HG02610 (cell line): ENCODE measurements at regions not wholly inside any gene's neighbourhood (a gene's known extent, or its start where the extent isn't known, plus 50 kb on each side); places are given as distances from the start of the nearest gene placed in this dataset.

Experiments used
- ATAC-seq: cut with Tn5 transposase; IDR thresholded peaks from one replicate; pipeline ENCODE4 v1.9.1; 2021; ENCODE audit warnings: mild to moderate bottlenecking, moderate library complexity; ENCODE audit not compliant: unreplicated experiment

DNA sequence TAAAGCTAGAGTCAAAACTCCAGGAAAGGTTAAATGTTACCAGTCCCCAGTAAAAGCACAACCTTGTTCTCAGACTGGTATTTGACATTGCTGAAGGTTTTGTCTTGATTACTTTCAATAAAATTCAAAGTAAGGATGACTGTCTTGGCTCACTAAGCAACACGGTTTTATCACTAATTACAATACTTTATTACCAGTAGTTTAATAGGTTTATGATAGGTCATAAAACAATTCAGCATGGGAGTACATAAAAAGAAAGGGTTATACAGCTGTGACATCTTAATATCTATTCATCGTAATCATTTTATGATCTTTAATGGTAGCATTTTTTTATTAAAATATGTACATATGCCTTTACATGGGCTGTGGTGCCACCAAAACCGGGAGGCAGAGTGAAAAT, 370.7 kb upstream of the IRX2 start:
- no peak for ATAC-seq

DNA sequence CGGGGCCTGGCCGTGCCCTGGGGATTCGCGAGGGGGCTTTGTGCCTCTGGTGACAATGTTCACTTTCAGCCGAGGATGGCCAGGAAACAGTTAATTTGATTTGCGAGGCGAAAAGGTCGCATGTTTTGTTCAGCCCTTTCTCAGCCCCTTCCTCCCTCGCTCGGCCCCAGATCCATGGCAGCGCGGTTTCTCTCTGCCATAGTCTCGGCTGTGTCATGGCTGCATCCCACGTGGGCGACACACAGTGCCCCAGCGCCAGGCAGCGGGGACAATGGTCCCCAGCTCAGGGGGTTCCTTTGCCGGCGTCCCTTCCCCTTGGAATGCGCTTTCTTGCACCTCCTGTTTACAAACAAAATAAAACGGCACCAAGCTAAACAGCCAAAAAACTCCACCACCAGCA, 370.3 kb upstream of the IRX2 start:
- ATAC-seq: no peak

DNA sequence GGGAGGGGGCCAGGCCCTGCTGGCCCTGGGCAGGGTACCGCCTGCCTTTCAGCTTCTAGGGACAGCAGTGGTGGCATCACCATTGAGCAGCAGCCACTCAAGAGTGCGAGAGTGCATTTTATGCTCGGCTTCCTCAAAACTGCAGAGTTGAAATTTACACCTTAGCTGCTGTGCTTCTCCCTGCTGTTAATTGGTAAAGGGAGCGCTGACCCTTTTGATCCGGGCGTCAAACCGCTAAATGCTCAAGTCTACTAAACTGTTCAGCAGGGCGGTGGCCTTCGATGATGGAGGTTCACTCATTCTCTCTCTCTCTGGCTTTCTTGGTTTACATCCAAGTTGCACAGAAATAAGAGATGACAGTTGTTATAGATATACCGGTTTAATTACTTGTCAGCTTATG, 368.6 kb upstream of the IRX2 start:
- no peak for ATAC-seq

DNA sequence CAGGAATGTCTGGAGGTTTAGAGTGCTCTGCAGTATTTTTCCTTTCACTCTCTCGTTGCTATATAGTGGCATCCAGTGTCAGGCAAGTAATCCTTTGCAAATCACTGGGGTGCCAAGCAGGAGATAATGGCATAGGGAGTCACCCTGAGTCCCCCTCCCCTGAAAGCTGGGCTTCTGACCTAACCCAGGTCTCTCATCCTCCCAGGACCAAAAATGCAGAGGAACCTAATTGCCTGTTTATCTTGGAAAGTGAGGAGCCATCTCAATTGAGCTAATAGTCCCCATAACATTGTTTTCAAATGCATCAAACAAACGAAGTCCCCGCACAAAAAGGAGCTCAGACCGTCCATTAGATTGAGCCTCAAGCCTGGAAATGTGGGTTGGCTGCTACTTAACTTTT, 368.0 kb upstream of the IRX2 start:
- ATAC-seq: no peak

DNA sequence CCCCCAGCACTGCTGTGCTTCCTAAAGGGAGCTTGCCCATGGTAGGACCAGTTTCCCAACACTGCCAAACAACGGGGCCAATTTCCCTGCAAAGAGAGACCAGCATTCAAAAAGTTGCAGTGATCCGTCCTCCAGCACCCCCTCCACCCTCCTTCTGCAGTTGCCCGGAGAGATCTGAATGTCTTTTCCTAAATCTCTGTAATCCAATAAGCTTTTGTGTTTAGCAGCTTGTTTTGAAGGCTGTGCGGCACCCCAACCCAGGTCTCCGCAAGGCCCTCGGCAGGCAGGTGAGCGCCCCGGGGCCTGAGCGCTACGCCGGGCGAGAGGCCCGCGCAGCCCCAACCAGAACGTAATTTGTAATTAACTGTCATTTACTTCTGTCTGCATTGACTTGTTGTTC, 366.9 kb upstream of the IRX2 start:
- no peak for ATAC-seq

DNA sequence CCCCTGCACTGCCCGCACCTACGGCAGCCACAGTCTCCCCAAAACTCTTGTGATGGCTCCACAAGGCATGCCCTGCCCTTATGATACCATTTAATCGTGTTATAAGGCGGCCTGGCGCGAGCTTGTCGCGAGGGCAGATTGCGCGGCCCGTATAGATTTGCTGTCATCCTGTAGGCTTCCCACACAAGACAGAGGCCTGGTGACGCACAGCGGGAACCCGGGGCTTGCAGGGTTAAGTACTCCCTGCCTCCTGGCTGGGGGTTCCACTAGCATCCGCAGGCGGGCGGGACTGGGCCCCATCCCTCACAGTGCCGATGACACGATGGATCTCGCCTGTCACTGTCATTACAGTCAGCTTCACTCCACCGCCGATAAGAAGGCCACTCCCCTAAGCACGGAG, 364.9 kb upstream of the IRX2 start:
- no peak for ATAC-seq

DNA sequence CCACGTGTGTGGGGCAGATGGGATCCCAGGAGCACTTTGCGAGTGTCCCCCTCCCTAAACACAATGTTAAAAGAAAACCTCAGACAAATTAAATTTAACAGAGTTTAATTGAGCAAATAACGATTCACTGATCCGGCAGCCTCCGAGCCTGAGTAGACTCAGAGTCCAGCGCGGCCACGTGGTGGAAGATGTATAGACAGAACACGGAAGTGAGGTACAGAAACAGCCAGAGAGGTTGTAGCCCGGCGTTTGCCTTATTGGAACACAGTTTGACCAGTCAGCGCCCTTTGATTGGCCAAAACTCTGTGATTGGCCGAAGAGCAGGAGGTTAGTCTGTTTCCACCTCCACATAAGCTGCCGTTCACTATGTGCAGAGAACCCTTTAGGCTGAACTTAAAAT, 363.0 kb upstream of the IRX2 start:
- ATAC-seq: no peak

DNA sequence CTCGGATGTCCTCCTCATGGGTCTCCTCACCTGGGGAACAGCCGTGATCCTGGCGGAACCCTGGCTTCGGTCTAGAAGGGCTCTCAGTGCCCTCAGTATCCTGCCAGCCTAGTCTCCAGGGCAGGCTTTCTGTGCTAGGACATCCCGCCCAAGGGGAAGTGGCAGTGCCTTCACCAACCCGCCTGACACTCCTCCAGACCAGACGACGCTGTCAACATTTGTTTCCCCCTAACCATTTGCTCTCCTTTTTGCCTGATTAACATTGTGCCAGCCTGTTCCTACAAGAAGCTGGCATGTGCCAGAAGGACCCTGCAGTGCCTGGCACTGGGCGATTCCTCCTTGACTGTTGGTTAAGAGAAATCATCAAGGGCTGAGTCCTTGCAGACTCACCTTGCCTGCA, 358.9 kb upstream of the IRX2 start:
- ATAC-seq: no peak

DNA sequence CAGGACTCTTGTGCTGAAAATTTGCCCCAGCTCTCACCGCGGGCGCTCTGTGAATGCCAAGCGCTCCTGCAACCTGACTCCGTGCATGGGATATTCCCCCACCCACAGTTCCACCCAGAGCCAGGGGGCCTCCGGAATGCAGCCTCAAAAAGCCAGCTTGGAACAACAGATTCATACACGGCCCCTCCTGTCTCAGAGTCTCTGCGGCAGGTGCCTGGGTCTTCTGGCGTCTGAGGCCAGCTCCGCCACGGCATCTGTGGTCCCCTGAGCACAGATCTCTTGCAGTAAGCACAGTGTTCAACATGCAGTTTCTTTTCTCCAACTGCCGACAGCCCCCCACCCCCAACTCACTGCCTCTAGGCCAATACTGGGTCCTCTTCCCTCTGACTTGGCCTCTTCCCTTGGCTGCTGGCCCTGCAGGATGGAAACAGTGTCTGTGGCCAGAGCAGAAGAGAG, 355.7 kb upstream of the IRX2 start:
- no peak for ATAC-seq

DNA sequence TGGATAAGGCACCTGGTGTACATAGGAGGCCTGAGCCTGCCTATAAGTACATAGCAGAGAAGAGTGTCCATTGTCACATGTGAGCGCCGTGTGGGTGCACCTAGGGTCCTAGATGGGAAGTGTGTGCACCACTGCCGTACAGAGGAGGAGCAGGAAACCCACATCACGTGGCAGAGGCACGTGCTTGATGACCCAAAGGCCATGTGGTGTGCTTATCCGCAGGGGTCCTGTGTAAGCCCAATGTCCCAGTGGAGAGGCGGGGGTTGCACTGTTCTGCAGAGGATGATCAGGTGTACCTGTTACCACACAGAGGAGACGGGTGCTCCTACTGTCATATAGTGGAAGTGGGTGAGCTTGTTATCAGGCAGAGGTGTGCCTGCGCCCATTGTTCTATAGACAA, 354.1 kb upstream of the IRX2 start:
- ATAC-seq: no peak

DNA sequence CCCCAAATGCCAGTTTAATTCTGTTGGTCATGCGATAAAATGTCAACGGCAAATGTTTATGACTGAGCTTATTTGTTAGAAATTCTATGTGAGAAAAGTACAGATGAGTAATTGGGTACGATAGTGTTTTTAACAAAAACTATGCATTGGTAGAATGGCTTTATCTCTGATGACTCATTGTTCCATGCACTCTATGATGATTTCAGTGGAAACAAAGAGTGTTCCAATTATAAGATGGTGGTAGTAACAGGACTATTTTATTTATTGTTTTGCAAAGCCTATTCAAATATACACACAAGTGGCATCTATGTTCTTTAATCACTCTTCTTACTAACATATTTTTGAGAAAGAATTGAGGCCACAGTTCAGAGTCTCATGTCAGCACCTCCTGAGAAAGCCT, 353.7 kb upstream of the IRX2 start:
- no peak for ATAC-seq

DNA sequence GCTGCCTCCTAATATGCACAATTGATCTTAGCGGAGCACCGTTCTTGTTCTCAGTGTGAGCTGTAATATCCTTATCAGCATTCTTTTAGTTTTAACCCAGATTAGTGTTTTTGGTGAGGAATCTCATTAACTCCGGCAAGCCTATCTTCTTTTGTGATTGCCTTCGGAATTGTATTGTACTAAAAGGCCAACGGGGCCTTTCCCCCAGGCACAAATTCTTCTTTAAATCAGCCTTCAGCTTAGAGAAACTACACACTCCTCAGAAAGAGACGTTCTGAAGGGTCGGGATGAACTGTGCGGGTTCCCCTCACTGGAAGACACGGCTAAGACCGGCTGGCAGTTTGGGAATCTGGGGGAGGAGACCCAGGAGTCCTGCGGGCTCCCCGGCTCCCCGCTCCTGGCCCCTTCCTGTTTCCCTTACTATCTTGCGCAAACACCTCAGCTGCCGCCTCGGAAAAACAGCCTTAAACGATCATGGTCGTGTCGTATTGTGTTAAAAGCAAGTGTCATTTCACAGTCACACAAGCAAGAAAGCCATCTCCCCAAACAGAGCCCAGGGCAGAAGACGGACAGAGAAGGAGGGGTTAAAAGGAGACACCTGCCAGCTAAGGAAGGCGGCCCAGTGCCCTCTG, 353.1 kb upstream of the IRX2 start:
- ATAC-seq: no peak

DNA sequence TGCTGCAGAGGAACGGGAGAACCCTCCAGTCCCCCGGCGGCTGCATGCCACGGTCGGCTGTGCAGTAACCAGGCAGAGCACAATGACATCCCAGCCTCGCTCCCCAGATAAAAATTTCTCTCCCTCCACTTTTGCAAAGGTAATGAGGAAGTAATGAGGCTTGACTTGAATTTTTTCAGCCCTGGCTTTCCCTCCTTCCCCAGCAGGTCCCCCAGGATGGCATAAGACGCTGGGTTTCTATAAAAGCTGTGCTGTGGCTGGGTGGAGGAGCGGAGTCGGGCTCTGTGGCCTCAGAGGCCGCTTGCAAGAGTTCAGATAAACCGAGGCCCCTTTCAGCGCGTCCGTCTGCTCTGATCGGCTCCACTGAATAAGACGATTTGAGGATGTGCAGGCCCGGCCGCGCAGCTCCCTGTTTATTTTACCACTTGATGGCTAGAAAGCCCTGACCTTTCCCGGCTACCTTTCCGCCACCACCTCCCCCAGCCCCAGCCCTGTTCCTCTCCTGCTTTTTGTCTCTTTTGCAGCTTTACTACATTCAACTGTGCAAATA, 351.9 kb upstream of the IRX2 start:
- ATAC-seq: no peak

DNA sequence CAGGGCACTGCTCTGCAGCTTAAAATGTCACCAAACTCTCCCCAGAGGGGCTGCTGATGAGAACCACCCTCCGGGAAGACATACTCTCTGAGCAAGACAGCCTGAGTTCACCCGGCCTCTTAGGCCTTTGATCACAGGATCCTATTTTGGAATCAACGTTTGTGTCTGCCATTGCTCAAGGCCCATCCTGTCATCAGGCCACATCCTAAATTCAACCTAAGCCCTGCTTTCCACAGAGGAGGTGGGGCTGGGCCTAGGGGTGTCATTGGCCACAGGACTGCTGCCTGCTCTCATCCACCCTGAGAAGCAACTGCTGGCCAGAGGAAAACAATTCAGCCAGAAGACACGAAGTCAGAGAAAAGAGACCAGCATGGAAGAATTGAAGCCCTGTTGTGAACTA, 351.1 kb upstream of the IRX2 start:
- ATAC-seq: no peak

DNA sequence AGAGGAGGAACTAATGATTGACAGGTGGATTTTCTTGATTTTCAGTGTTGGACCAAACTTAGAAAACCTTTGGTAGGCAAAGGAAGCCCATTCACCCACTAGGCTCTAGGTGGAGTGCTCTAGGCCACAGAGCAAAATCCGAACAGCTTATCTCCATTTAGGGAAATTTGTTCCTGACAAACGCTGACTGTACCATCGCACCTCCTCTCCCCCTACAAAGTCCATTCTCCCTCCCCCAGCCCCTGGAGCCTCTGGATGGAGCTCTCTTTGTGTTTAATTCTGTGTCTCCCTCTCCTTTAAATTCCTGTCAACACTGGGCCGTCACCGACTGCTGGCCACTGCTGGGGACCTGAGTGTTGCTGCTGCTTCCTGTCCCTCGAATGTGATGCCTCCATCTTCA, 350.1 kb upstream of the IRX2 start:
- ATAC-seq: no peak

DNA sequence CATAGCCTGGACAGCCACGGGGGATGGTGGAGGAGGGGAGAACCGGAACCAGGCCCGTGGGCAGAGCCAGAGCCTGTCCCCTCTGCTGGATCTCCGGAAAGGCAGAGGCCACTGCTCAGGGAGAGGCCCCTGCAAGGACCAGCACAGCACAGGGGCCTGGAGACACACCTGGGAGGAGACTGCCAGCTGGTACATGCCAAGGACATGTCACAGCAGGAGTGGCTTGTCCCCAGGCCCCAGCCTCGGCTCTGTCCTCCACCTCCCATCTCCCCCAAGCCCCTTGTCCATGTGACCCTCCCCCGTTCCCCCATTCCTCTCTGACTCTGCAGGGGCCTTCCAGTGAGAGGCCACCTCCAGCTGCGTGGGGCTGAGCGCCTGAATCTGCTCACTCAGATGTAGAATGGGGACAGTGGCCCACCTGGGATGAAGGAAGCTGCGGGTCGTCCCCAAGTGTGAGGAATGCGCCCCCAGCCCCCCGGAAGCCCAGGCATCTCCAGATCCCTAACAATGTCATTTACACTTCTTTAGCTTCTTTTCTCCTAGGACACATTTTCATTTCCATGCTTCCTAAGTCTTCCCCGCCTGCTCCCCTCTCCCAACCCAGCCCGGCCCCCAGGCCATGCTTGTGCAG, 349.6 kb upstream of the IRX2 start:
- ATAC-seq: no peak

DNA sequence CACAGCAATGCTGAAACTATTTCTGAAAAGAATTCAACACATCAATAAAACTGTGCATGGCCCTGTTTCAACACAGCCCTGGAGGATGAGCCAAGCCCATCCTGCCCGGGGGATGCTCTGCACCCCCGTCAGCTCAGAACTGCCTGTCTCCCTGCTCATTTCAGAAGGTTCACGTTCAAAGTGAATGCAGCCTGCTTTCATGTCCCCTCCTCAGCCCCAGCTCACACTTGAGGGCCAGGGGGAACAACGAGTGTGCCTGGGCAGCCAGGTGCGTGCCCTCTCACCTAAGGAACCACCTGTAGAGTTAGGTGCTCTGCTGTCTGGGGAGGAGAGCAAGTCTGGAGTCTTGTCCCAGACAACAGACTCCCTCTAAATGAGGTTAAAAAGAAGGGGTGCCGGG, 348.5 kb upstream of the IRX2 start:
- no peak for ATAC-seq

DNA sequence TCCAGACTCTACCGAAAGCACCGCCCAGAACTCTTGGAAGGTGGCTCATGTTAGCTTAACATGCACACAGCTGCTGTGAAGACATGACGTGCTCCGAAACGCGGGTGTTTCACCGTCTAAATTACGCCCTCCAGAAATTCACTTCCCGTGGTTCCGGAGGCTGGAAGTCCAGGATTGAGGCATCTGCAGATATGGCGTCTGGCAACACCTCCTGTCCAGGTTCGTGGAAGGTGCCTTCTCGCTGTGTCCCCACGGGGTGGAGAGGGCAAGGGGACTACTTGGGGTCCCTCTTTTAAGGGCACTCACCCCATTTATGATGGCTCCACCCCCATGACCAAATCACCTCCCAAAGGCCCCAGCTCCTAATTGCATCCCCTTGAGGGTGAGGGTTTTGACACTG, 348.0 kb upstream of the IRX2 start:
- ATAC-seq: no peak

DNA sequence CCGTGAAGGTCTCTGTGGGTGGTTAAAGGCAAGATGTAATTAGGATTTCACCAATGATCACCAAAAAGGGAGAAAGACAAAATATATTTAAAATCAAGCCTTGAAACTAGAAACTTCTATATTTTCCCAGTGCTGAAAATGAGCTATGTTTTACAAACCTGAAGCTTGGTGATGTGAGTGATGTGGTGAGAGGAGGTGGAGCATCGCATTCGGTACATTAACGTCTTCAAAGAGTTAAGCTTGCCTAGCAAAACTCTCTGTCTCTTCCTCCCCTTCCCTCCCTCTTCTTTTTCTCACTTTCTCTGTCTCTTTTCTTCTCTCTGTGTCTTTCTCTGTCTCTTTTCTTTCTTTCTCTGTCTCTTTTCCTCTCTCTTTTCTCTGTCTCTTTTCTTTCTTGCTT, 347.3 kb upstream of the IRX2 start:
- ATAC-seq: no peak

DNA sequence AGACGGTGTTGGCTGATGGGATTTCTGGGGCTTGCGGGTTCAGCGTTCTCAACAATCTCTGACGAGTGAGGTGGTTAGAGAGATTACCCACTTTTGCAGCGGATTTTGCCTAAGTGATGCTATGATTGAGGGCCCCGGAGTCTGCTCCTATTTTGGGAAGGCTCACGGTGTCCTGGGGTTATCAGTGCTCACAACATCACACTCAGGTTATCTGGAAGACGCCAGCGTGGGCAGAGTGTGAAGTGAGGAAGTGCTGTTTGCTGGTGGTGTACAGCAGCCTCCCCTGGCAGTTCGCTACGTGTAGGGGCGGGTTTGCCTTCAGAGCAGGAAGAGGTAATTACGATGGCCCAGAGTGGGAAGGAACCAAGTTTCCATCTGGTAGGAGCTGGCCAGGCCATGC, 341.2 kb upstream of the IRX2 start:
- no peak for ATAC-seq

DNA sequence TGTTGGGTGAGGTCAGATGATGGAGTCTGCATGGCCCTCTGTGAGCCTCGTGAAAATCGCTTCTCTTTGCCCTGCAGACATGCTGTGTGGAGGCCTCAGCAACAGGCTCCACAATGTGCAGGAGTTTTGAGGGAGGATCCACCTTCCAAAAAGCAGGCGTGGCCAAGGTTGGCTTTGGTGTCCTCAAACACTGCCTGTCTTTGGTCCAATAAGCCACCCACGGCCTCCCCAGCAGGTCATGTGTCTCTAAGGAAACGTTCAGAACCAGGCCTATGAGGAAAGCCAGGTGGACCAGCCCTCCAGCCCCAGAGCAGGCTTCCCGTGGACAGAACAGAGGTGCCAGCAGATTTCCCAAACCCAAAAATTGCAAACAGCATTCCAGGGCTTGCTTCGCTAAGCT, 340.7 kb upstream of the IRX2 start:
- no peak for ATAC-seq

DNA sequence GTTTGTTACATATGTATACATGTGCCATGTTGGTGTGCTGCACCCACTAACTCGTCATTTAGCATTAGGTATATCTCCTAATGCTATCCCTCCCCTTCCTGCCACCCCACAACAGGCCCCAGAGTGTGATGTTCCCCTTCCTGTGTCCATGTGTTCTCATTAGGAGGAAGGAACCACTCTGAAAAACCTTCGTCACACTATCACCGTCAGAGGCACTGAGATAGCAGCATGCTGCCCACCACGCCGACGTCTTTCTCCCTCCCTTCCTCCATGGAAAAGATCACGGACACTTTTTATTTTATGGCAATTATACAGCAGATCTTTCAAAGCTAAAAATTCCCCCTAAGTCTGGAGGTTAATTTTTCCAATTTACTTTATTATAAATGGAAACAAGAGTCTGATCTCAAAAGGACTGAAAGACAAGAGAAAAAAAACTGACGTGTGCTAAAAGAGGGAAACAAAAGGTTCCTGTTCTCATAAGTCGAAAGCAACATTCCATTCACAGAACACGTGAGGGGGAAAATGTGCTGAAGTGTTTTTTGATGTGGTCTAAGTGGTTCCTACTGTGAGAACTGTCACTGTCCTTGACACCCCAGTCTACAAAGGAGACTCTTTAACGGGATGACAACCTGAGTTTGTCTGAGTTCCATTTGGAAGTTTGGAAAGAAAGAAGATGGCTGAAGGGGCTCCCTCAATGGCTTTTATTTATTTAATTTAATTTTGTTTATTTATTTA, 339.7 kb upstream of the IRX2 start:
- no peak for ATAC-seq
